GM12878 (cell line): ENCODE measurements at regions not wholly inside any gene's neighbourhood (a gene's known extent, or its start where the extent isn't known, plus 50 kb on each side); places are given as distances from the start of the nearest gene placed in this dataset.

Experiments
- BHLHE40 ChIP-seq, 2 experiments: fragments of 450-650 bp in 1 of 2; IDR thresholded peaks; 2 replicates each; pipeline ENCODE4 v1.6.1; 2011 to 2017; ENCODE audit warnings: low read depth in 2 of 2, borderline replicate concordance in 1 of 2, improper control_type of control experiment in 1 of 2, low read length in 1 of 2, mild to moderate bottlenecking in 1 of 2
- CEBPB ChIP-seq, 2 experiments: fragments of 150-350 bp in 1 of 2; IDR thresholded peaks; 2 replicates each; pipeline ENCODE4 v1.6.1; 2012 to 2014; ENCODE audit warnings: low read depth in 2 of 2, low read length in 2 of 2, borderline replicate concordance in 1 of 2, inconsistent platforms in 1 of 2
- E2F4 ChIP-seq: IDR thresholded peaks from 2 replicates; pipeline ENCODE4 v1.6.1; 2012; ENCODE audit warnings: low read depth, low read length, improper control_type of control experiment
- EZH2 ChIP-seq: IDR thresholded peaks from 2 replicates; pipeline ENCODE4 v1.6.1; 2012; ENCODE audit warnings: low read depth, mild to moderate bottlenecking, control low read depth, inconsistent platforms, low read length, borderline replicate concordance; ENCODE audit not compliant: control insufficient read depth
- HDAC6 ChIP-seq: fragments of 200-600 bp; sonication (generic); IDR thresholded peaks from one replicate; pipeline ENCODE4 v1.8.0; 2017; ENCODE audit warnings: antibody characterized with exemption; ENCODE audit not compliant: unreplicated experiment
- SUPT20H ChIP-seq: IDR thresholded peaks from 2 replicates; pipeline ENCODE4 v1.6.1; 2011; ENCODE audit warnings: low read depth, mild to moderate bottlenecking, low read length, moderate library complexity, borderline replicate concordance; ENCODE audit not compliant: control insufficient read depth
- YY1 ChIP-seq: IDR thresholded peaks from 2 replicates; pipeline ENCODE4 v1.6.1; 2011; ENCODE audit warnings: low read depth, mild to moderate bottlenecking, low read length
- ZBTB33 ChIP-seq: fragments of 450-650 bp; IDR thresholded peaks from 2 replicates; pipeline ENCODE4 v1.6.1; 2017; ENCODE audit warnings: mild to moderate bottlenecking
- ZNF274 ChIP-seq: IDR thresholded peaks from one replicate; pipeline ENCODE4 v1.8.0; 2011; ENCODE audit not compliant: insufficient read length, insufficient read depth
- TF ChIP-seq, protein P1 (sequence below), 3 experiments: IDR thresholded peaks in 2 of 3; conservative IDR thresholded peaks in 1 of 3; 2 replicates each; pipeline ENCODE4 v1.5.1; 2011; ENCODE audit warnings: low read depth in 3 of 3, low read length in 3 of 3, mild to moderate bottlenecking in 3 of 3, control low read depth in 2 of 3, moderate library complexity in 2 of 3, inconsistent platforms in 1 of 3, mixed read lengths in 1 of 3; ENCODE audit not compliant: control insufficient read depth in 2 of 3, insufficient read depth in 1 of 3; ENCODE audit errors: extremely low read depth in 1 of 3

GRCh38 chr22:33986954-33987353 is 66.7 kb upstream of the LARGE1 start:
- TF ChIP-seq YY1 (no peak), CEBPB (IDR thresholded peaks at IDR 0.05; ENCODE audit: borderline replicate concordance in 1 of 2, low read depth in 2 of 2, low read length in 2 of 2) (no peak), SUPT20H (no peak), HDAC6 (no peak), ZBTB33 (no peak), E2F4 (no peak), BHLHE40 (IDR thresholded peaks at IDR 0.05; ENCODE audit: borderline replicate concordance in 1 of 2, low read depth in 2 of 2, low read length in 1 of 2) (no peak), ZNF274 (no peak), EZH2 (no peak)
- TF ChIP-seq, protein P1, sequence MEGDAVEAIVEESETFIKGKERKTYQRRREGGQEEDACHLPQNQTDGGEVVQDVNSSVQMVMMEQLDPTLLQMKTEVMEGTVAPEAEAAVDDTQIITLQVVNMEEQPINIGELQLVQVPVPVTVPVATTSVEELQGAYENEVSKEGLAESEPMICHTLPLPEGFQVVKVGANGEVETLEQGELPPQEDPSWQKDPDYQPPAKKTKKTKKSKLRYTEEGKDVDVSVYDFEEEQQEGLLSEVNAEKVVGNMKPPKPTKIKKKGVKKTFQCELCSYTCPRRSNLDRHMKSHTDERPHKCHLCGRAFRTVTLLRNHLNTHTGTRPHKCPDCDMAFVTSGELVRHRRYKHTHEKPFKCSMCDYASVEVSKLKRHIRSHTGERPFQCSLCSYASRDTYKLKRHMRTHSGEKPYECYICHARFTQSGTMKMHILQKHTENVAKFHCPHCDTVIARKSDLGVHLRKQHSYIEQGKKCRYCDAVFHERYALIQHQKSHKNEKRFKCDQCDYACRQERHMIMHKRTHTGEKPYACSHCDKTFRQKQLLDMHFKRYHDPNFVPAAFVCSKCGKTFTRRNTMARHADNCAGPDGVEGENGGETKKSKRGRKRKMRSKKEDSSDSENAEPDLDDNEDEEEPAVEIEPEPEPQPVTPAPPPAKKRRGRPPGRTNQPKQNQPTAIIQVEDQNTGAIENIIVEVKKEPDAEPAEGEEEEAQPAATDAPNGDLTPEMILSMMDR (IDR thresholded peaks at IDR 0.05 in 2 of 3, conservative IDR thresholded peaks at IDR 0.05 in 1 of 3; ENCODE audit: control insufficient read depth in 2 of 3, extremely low read depth in 1 of 3, insufficient read depth in 1 of 3, low read depth in 3 of 3, low read length in 3 of 3), result no peak
